ENCODE measurements at regions not wholly inside any gene's neighbourhood (a gene's known extent, or its start where the extent isn't known, plus 50 kb on each side); places are given as distances from the start of the nearest gene placed in this dataset.

GRCh38 chr3:162938083-162938482 lies 1441.5 kb downstream of the OTOL1 start:
- TF ChIP-seq CTCF (tag by site-specific recombination; IDR thresholded peaks at IDR 0.05) (no peak), ZNF341 (tag by site-specific recombination; IDR thresholded peaks at IDR 0.05; ENCODE audit: low read depth) (no peak), TRIM28 (IDR thresholded peaks at IDR 0.05; ENCODE audit: borderline replicate concordance, low read length) (no peak), MYNN (tag by site-specific recombination; IDR thresholded peaks at IDR 0.05; ENCODE audit: borderline replicate concordance) (no peak), ZNF174 (tag by site-specific recombination; IDR thresholded peaks at IDR 0.05) (no peak), ZNF416 (tag by site-specific recombination; IDR thresholded peaks at IDR 0.05) (no peak), ZNF112 (tag by site-specific recombination; IDR thresholded peaks at IDR 0.05) (no peak), KLF17 (tag by site-specific recombination; IDR thresholded peaks at IDR 0.05) (no peak), ZBTB1 (tag by site-specific recombination; IDR thresholded peaks at IDR 0.05) (no peak), ZNF449 (tag by site-specific recombination; IDR thresholded peaks at IDR 0.05) (no peak)
- TF ChIP-seq, protein P1, sequence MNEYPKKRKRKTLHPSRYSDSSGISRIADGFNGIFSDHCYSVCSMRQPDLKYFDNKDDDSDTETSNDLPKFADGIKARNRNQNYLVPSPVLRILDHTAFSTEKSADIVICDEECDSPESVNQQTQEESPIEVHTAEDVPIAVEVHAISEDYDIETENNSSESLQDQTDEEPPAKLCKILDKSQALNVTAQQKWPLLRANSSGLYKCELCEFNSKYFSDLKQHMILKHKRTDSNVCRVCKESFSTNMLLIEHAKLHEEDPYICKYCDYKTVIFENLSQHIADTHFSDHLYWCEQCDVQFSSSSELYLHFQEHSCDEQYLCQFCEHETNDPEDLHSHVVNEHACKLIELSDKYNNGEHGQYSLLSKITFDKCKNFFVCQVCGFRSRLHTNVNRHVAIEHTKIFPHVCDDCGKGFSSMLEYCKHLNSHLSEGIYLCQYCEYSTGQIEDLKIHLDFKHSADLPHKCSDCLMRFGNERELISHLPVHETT (tag by site-specific recombination; IDR thresholded peaks at IDR 0.05) = no peak
- TF ChIP-seq, protein P2, sequence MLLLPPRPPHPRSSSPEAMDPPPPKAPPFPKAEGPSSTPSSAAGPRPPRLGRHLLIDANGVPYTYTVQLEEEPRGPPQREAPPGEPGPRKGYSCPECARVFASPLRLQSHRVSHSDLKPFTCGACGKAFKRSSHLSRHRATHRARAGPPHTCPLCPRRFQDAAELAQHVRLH (tag by site-specific recombination; IDR thresholded peaks at IDR 0.05) = no peak
- TF ChIP-seq, protein P3, sequence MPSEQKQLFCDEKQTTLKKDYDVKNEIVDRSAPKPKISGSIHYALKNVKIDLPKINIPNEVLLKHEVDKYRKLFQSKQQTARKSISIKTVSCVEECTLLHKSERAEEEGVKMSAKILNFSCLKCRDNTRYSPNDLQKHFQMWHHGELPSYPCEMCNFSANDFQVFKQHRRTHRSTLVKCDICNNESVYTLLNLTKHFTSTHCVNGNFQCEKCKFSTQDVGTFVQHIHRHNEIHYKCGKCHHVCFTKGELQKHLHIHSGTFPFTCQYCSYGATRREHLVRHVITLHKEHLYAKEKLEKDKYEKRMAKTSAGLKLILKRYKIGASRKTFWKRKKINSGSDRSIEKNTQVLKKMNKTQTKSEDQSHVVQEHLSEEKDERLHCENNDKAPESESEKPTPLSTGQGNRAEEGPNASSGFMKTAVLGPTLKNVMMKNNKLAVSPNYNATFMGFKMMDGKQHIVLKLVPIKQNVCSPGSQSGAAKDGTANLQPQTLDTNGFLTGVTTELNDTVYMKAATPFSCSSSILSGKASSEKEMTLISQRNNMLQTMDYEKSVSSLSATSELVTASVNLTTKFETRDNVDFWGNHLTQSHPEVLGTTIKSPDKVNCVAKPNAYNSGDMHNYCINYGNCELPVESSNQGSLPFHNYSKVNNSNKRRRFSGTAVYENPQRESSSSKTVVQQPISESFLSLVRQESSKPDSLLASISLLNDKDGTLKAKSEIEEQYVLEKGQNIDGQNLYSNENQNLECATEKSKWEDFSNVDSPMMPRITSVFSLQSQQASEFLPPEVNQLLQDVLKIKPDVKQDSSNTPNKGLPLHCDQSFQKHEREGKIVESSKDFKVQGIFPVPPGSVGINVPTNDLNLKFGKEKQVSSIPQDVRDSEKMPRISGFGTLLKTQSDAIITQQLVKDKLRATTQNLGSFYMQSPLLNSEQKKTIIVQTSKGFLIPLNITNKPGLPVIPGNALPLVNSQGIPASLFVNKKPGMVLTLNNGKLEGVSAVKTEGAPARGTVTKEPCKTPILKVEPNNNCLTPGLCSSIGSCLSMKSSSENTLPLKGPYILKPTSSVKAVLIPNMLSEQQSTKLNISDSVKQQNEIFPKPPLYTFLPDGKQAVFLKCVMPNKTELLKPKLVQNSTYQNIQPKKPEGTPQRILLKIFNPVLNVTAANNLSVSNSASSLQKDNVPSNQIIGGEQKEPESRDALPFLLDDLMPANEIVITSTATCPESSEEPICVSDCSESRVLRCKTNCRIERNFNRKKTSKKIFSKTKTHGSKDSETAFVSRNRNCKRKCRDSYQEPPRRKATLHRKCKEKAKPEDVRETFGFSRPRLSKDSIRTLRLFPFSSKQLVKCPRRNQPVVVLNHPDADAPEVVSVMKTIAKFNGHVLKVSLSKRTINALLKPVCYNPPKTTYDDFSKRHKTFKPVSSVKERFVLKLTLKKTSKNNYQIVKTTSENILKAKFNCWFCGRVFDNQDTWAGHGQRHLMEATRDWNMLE (tag by site-specific recombination; conservative IDR thresholded peaks at IDR 0.05; ENCODE audit: low read depth) = no peak
